Nephron progenitor cell (in vitro differentiated cells): ENCODE measurements at regions not wholly inside any gene's neighbourhood (a gene's known extent, or its start where the extent isn't known, plus 50 kb on each side); places are given as distances from the start of the nearest gene placed in this dataset.

Experiments
- DNase-seq: peaks from one replicate; pipeline ENCODE4 v3.0.0; 2021
- H3K27ac Mint-ChIP-seq: 2 replicates; pipeline ENCODE4 v1.8.0; 2021; ENCODE audit warnings: mild to moderate bottlenecking, moderate library complexity, mixed read lengths
- H3K27me3 Mint-ChIP-seq: 2 replicates; pipeline ENCODE4 v1.8.0; 2021; ENCODE audit warnings: mild to moderate bottlenecking, low read depth, mixed read lengths; ENCODE audit not compliant: poor library complexity
- H3K36me3 Mint-ChIP-seq: 2 replicates; pipeline ENCODE4 v1.8.0; 2021; ENCODE audit warnings: low read depth, mixed read lengths
- H3K4me1 Mint-ChIP-seq: 2 replicates; pipeline ENCODE4 v1.8.0; 2021; ENCODE audit warnings: mixed read lengths
- H3K4me3 Mint-ChIP-seq: 2 replicates; pipeline ENCODE4 v1.8.0; 2021; ENCODE audit warnings: mild to moderate bottlenecking, moderate library complexity, mixed read lengths
- H3K9me3 Mint-ChIP-seq: 2 replicates; pipeline ENCODE4 v1.8.0; 2021; ENCODE audit warnings: mild to moderate bottlenecking, moderate library complexity, mixed read lengths
- CTCF ChIP-seq: fragments of 200-600 bp; sonication (generic); IDR thresholded peaks from 2 replicates; pipeline ENCODE4 v1.5.0; 2021; ENCODE audit warnings: antibody characterized with exemption

- no peaks in the 10 kb centered on the region for H3K9me3 Mint-ChIP-seq
- H3K36me3 Mint-ChIP-seq, result no peaks in the 10 kb centered on the region
- no peak overlapping the region for H3K27ac Mint-ChIP-seq
- H3K4me1 Mint-ChIP-seq, result peaks cover 14% of the 10 kb centered on the region
- DNase-seq, result no peak
- no peak overlapping the region for H3K4me3 Mint-ChIP-seq
- H3K27me3 Mint-ChIP-seq, result peaks cover 4% of the 10 kb centered on the region
- no peak for TF ChIP-seq CTCF
Measured at GRCh38 chr10:91344117-91344856, 65.9 kb upstream of the HECTD2 start.

- no peak overlapping the region for H3K27ac Mint-ChIP-seq
- no peak for TF ChIP-seq CTCF
- no peak overlapping the region for H3K4me3 Mint-ChIP-seq
- H3K27me3 Mint-ChIP-seq, result peaks cover 4% of the 10 kb centered on the region
- no peaks in the 10 kb centered on the region for H3K9me3 Mint-ChIP-seq
- H3K36me3 Mint-ChIP-seq, result no peaks in the 10 kb centered on the region
- no peak for DNase-seq
- H3K4me1 Mint-ChIP-seq, result peaks cover 10% of the 10 kb centered on the region
Measured at GRCh38 chr10:91345716-91346115, 64.4 kb upstream of the HECTD2 start.

GRCh38 chr10:91347529-91347928 is 62.6 kb upstream of the HECTD2 start:
- no peak overlapping the region for H3K27ac Mint-ChIP-seq
- H3K9me3 Mint-ChIP-seq, result no peaks in the 10 kb centered on the region
- H3K27me3 Mint-ChIP-seq, result peaks cover 4% of the 10 kb centered on the region
- no peak overlapping the region for H3K4me3 Mint-ChIP-seq
- no peak for DNase-seq
- no peaks in the 10 kb centered on the region for H3K36me3 Mint-ChIP-seq
- TF ChIP-seq CTCF, result no peak
- no peaks in the 10 kb centered on the region for H3K4me1 Mint-ChIP-seq

- no peaks in the 10 kb centered on the region for H3K36me3 Mint-ChIP-seq
- no peaks in the 10 kb centered on the region for H3K9me3 Mint-ChIP-seq
- peaks cover 3% of the 10 kb centered on the region for H3K27me3 Mint-ChIP-seq
- H3K4me3 Mint-ChIP-seq, result no peak overlapping the region
- H3K27ac Mint-ChIP-seq, result no peak overlapping the region
- no peak for DNase-seq
- H3K4me1 Mint-ChIP-seq, result no peaks in the 10 kb centered on the region
- TF ChIP-seq CTCF, result no peak
Measured at GRCh38 chr10:91349381-91349780, 60.8 kb upstream of the HECTD2 start.

- no peak for DNase-seq
- TF ChIP-seq CTCF, result no peak
Measured at GRCh38 chr10:91350651-91351081, 59.5 kb upstream of the HECTD2 start.

GRCh38 chr10:91352760-91353159 is 57.4 kb upstream of the HECTD2 start:
- H3K27me3 Mint-ChIP-seq, result peaks cover 3% of the 10 kb centered on the region
- H3K27ac Mint-ChIP-seq, result no peak overlapping the region
- no peak overlapping the region for H3K4me3 Mint-ChIP-seq
- no peaks in the 10 kb centered on the region for H3K9me3 Mint-ChIP-seq
- DNase-seq, result no peak
- no peaks in the 10 kb centered on the region for H3K36me3 Mint-ChIP-seq
- no peak for TF ChIP-seq CTCF
- H3K4me1 Mint-ChIP-seq, result no peaks in the 10 kb centered on the region

More at GRCh38 chr10:91350651-91351081, 59.5 kb upstream of the HECTD2 start:
- no peak overlapping the region for H3K4me3 Mint-ChIP-seq
- no peaks in the 10 kb centered on the region for H3K4me1 Mint-ChIP-seq
- H3K27ac Mint-ChIP-seq, result no peak overlapping the region
- H3K27me3 Mint-ChIP-seq, result peaks cover 3% of the 10 kb centered on the region
- H3K9me3 Mint-ChIP-seq, result no peaks in the 10 kb centered on the region
- H3K36me3 Mint-ChIP-seq, result no peaks in the 10 kb centered on the region
